ENCODE measurements at regions not wholly inside any gene's neighbourhood (a gene's known extent, or its start where the extent isn't known, plus 50 kb on each side); places are given as distances from the start of the nearest gene placed in this dataset.
"Not testable (repeated sequence)": the region's sequence is repeated elsewhere in the genome, so short reads cannot be mapped to it uniquely, and the experiment has no call there.

DNA sequence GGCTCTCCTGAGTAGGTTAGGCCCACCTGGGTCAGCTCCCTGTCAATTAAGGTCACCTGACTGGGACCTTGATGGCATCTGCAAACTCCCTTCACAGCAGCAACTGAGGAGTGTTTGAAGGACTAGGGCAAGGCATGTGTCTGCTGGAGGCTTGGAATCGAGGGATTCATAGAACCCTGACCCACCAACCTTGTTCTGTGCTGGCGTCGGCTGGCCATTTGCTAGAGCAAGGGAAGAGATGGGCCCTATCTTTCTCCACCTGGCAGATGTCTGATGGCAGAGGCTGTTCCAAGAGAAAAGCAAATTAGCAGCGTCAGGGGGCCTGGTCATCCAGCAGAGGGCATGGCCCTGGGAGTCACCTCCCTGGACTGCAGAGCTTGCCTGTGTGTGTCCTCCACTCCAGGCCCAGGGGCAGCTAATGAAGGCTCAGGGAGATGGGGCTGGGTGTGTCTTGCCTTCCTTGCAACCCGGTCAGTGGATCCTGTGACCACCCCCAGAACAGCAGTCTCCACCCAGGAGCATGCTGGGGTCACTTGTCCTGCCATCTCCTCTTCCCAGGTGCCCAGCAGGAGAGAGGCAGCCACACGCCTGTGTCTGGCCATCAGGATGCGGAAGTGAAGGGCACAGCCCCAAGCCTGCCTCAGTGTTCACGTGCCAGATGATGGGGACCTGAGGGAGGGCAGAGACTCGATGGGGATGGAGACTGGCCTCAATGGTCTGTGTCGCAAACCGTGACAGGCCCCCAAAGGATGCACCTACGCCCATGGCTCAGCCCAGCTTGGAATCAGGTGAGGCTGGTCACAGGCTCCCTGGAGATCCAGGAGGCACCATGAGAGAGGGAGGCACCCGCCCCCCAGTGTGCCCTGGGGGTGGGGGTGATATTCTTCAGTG is 53.9 kb downstream of the BARX1 start:
- DNase-seq, result no peak

GRCh38 chr9:93900436-93900819 is 54.7 kb downstream of the BARX1 start:
- DNase-seq, result no peak

- no peak for DNase-seq
Measured at GRCh38 chr9:93899609-93900435, 55.3 kb downstream of the BARX1 start.

DNA sequence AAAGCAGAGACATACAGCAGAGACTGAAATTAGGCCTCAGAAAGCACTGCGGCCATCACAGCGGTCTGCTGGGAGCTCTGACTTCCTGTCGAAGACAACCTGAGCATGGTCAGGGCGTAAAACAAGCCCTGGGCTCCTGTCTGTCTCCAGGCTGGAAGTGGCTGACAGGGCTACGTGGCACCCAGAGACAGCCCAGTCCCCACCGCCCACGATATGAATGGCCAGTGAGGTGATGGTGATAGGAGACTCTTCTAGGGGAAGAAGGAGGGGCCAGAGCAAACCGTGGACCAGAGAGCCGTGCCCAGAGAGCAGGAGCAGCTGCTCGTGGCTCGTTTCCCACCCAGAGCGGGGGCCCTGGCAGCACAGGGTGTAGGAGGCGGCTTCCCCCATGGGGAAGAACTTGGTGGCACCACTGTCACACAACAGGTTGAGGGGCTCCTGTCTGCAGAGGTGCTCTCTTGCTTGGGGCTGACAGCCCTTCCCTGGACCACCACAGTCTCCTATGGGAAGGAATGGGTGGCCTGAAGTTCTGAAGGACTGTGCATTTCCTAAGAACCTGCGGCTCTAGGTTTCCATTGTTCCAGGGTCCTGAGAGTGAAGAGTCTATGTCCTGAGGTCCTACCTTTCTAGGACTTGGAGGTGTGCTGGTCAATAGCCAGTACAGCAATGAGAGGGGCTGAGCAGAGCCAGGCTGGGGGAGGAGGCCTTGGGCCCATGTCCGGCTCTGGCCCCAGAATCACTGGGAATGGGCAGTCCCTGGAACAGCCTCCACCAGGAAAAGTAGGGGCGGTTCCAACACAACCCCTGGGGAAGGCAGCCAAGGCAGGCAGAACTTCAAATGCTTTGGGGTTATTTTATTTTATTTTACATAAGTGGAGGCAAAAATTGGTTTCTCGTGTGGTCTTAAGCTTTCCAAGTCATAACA is 56.4 kb downstream of the BARX1 start:
- DNase-seq, result no peak

DNA sequence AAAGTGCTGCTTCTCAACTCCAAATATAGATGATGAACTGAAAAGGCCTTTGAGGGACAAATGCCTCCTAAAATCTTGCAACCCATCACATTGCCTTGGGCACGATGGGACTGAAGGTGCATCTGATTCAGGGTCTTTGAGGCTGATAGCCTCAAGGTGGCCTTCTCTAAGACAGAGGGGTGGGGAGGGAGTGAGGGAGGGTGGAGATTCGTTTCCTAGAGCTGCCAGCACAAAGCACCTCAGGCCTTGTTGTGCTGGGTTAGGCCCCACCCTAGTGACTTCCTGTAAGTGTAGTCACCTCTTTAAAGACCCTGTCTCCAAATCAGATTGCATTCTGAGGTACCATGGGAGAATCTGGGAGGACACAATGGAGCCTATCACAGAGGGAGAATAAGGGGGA is 57.1 kb downstream of the BARX1 start:
- DNase-seq, result no peak

- no peak for DNase-seq
Measured at GRCh38 chr9:93897075-93897970, 57.8 kb downstream of the BARX1 start.

GRCh38 chr9:93896496-93897033 is 58.6 kb downstream of the BARX1 start:
- DNase-seq, result no peak

GRCh38 chr9:93896093-93896492 is 59.1 kb downstream of the BARX1 start:
- DNase-seq, result no peak

- no peak for DNase-seq
Measured at GRCh38 chr9:93895535-93895934, 59.6 kb downstream of the BARX1 start.

DNA sequence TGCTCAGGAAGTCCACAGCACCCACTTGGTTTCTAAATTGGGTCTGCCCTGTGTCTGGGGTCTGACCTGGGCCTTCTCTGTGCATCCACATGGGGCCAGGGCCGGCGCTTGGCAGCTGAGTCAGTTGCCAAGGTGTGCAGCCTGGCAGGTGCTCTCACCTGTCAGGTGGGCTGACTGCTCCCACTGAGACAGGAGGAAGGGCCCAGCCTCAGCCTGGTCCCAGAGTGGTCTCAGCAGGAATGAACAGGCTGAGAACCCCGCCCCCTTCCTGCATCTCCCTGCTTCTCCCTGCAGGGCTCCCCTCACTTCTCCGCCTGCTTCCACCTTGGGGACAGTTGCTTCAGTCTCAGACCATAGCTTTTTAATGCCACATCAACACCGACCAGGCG is 60.5 kb downstream of the BARX1 start:
- DNase-seq, result no peak

DNA sequence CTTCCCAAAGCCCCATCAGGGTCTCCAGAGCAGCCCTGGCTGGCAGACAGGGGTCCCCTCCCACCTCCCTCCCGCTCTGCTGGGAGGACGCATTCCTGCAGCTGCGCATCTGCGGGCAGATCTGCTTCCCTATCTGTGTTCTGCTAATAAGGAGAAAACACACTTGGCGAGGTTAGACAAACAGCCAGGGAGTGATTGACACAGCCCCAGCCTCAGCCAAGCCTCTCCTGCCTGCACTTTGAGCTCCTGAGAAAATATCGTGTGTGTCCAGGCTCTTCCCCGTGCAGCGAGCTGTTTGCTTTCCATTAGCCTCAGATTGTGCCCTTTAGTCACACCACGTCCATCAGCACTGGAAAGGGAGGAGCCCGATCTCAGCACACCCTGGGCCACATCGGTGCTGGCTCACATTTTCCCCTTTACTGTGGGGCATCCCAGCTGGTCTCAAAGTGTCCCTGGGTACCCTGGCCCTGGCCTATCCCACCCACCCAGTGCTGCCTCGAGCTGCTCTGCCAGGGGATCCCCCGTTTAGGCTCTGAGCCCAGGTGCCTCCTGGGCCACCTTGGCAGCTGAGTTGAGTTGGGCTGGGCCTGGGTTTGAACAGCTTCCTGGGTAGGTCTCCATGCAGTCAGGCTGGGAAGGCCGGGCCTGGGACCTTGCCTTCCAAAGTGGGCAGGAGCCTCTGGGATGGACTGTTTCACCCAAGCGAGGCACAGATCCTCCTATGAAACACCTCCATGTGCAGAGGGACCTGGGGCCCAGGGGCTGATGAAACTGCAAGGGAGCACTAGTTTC is 61.1 kb downstream of the BARX1 start:
- no peak for DNase-seq

- no peak for DNase-seq
Measured at GRCh38 chr9:93893194-93893593, 62.0 kb downstream of the BARX1 start.

- DNase-seq, result no peak
Measured at GRCh38 chr9:93892748-93893147, 62.4 kb downstream of the BARX1 start.

DNA sequence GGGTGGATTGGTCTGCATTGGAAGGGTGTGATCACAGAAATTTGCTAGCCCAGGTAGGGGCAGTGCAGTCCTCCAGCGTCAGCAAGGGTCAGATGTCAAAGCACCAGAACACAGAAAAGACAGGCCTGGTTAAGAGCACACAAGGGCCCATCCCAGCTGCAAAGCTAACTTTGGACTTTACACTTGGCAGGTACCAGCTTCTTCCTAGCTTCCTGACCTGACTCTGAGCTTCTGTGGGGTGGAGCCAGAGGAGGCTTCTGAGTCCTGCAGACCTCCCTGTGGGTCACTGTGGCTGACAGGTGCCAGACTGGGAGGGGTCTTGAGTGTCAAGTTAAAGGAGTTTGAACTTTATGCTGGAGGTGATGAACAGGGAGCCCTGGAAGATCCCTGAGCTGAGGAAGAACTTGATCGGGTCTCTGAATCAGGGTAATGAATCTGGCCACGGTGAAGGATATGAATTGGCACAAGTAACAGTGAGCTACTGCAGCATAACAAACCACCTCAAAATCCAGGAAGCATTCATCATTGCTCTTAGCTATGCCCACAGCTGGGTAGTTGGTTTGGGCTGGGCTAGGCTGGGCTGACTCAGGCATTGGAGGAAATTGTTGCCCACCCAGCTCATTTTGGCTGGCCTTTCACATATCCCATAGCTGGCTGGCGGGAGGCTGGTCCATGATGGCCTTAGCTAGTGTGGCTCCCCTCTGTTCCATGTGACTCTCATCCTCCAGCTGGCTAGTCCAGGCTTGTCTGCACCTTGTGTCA is 63.4 kb downstream of the BARX1 start:
- DNase-seq, result no peak

DNA sequence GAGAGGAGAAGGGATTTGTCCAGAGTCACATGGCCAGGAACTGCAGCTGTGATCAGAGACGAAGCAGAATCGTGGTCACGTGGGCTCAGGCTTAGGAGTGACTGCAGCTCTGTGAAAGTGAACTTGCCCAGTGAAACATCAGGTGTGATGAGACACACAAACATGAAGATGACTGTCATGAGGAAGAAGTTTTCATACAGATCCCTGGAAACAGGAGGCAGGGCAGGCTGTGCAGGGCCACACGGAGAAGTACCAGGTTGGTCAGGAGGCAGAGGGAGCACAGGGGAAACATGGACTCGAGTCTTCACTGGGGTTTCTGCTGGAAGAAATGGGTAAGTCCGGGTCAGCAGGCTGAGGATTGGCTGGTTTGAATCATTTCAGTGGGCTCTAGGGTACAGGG is 64.1 kb downstream of the BARX1 start:
- DNase-seq, result no peak

GRCh38 chr9:93890436-93890935 is 64.7 kb downstream of the BARX1 start:
- DNase-seq, result no peak

GRCh38 chr9:93886911-93887310 is 68.2 kb downstream of the BARX1 start:
- no peak for DNase-seq

DNA sequence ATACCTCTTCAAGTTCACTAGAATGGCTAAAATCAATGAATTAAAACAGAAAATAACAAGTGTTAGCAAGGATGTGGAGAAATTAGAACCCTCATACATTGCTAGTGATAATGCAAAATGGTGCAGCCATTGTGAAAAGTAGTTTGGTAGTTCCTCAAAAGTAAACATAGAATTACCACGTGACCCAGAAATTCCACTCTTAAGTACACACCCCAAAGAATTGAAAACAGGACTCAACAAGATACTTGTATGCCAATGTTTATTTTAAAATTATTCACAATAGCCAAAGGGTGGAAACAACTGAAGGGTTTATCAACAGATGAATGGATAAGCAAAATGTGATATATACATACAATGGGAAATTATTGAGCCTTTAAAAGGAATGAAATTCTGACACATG is 70.3 kb downstream of the BARX1 start:
- no peak for DNase-seq

GRCh38 chr9:93879662-93880407 is 75.3 kb downstream of the BARX1 start:
- not testable (repeated sequence) for DNase-seq
